Fibroblast of upper back skin (primary cell): ENCODE measurements at regions not wholly inside any gene's neighbourhood (a gene's known extent, or its start where the extent isn't known, plus 50 kb on each side); places are given as distances from the start of the nearest gene placed in this dataset.

Experiments used
- DNase-seq: peaks from one replicate; pipeline ENCODE4 v3.0.0-alpha.2; 2013

DNA sequence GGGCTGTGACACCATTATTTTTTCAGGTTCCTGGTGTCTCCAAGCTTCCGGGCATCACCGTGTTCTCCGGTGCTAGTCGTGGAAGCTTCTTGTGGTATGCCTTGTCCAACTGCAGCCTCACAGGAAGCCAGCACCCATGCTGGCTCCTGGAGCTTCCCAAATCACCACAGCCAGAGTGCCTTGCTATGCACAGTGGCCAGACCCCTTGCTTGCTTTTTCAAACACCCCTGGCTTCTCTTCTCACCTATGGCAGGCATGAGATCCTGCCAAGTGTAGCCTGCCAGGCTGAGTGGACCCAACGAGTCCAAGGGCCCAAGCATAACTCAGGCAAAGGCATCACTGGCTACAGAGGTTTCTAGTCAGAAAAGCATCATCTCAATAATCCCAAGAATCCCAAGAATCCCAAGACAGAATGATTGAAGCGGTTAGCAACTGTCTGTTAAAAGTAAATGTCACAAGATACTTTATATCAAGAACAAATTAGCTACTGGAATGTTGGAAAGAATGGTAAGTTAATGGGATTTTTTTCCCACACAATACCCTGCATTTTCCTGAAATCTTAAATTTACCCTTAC lies 1522.9 kb downstream of the PCDH18 start:
- DNase-seq: no peak

- DNase-seq: no peak
Measured at GRCh38 chr4:136007991-136008390, 1524.3 kb downstream of the PCDH18 start.

DNA sequence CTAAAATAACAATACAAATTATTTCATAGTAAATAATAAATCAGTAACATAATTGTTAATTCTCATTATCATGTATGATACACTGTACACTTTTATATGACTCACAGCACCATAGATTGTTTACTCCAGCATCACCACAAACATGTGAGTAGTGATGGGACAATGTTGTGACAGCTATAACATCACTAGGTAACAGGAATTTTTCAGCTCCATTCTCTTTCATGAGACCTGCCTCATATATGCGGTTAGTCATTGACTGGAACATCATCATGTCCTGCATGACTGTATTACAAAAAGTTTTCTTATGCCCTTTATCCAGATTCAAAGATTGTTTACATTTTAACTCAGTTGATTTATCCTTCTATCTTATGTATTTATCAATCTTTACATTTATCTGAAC lies 1530.0 kb downstream of the PCDH18 start:
- no peak for DNase-seq

DNA sequence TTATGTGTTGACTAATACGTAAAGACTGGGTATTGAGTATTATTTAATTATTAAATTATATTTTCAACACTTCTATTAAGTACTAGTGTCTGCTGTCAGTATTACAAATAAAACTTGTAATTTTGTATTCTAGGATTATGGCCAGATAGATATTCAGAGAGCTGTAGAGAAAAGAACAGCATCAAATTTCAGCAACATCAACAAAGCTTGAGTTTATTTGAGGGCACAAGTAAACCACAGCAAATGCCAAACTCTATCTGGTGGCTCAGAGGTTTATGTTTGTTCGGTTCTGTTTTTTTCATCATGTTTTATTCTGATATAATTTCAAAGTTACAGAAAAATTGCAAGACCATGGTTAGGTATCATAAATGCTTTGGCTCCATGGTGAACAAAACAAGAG lies 1530.5 kb downstream of the PCDH18 start:
- no peak for DNase-seq

DNA sequence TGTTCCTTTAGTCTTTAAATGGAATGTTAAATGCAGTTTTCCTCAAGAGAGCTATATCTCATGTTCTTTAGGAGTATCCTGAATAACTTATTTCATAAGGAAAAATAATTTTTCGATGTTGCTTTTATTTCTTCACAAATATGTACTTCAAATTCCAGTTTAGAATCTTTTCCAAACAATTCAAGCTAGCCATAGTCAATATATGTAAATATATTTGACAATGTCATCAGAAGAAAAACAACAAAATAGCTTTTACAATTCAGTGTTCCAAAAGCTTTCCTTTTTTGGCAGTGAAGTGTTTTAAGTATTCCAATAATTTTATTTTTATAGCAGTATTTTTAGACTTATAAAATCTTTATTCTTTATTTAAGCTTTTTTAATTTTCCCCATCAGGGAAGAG lies 1532.0 kb downstream of the PCDH18 start:
- no peak for DNase-seq

- no peak for DNase-seq
Measured at GRCh38 chr4:135994360-135994759, 1537.9 kb downstream of the PCDH18 start.

DNA sequence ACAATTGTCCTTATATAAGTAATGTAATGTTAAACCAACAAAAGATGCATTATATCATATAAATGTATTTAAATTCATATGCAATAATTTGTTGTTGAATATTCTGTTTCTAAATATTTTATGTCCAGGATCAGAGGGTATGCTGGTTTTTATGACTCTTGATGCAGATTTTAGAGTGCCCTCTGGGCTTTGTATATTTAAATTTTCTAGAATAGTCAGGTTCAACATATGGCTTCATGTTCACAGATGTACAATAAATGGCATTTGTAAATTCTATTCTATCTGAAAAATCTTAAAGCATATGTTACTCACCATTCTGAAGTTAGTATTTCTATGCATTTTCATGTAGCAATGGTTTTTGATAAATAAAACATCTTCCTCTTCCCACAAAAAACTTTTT lies 1555.4 kb downstream of the PCDH18 start:
- DNase-seq: no peak

GRCh38 chr4:135966936-135967335 lies 1565.4 kb downstream of the PCDH18 start:
- no peak for DNase-seq

DNA sequence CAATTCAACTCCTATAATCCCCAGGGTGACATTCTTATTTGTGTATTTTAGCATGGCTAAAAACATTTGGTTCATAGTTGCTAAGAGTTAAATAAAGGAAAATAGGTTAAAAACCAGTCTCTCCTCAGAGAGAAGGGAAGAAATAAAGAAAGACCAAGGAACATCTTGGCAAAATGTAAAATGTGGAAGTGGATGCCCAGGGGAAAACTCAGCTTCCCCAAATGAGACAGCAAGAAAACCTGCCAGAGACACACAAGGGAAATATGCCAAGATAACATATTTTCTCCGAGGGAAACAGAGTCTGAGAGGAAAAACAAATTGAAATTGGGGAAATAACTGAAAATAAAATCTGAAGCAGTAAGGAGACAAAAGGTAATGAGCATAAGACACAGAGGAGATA lies 1569.3 kb downstream of the PCDH18 start:
- DNase-seq: no peak

- DNase-seq: no peak
Measured at GRCh38 chr4:135949931-135950330, 1582.4 kb downstream of the PCDH18 start.

DNA sequence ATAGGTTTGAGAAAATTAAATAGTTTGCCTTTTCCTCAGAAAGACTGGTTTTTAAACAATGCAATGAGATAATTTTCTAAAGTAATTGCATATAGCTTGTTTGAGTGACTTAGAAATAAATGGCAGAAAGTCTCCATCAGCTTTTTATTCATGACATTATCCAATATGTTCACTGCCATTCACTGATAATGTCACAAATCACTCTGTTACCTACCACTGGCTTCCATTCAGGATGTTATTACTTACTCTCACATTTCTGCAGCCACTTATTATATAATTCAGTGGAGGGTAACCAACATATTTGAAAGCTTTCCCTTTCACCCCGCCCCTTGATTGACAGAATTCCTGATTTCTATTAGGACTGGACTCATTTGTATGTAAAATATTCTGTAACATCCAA lies 1583.5 kb downstream of the PCDH18 start:
- no peak for DNase-seq

DNA sequence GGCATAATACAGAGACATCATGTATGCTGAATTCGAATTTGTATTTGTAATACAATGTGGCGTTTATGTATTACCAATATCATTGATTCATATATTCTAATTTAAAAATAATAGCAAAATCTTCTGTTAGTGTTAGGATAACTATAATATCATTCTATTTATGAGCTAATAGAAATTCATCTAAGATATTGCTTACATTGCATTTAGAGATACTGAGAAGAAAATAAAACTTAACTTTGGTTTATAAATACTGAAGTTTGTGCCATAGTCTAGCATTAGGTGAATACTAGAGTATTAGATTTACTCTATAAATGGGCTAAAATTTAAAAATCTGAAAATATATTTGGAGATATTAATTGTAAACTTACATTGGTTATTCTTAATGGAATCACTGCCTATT lies 1590.6 kb downstream of the PCDH18 start:
- no peak for DNase-seq

DNA sequence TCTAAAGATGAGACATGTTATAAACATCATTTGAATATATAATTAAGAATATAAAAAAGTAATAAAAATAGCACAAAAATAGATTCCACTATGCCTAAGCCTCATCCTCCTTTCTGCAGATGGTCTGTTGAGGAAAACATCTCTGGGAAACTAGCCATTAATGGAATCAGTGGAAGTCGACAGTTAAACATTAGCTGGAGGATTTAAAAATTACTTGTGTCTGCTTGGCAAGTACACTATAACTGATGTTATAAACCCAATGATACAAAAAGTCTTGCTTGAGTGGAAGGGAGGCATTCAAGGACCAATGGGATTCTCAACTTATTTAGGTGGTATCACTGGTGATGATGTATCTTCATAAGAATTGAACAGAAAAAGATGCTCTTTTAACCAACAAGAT lies 1598.3 kb downstream of the PCDH18 start:
- no peak for DNase-seq

DNA sequence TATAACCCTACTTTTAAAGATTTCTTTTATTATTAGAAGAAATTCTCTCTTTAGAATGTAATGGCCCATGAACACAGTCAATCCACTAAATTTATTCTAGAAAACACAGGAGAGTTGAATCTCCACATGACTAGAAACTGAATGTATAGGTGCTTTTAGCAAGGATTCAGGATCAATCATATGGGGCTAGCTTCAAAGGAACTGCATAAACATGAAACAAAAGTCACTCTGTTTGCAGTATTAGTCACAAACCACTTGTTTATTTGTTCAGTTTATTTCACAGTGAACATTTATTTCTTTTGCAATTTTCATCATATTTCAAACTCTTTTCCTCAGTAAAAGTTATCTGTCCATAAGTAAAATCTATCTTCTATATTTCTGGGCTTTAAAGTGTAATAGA lies 1604.6 kb downstream of the PCDH18 start:
- DNase-seq: no peak

DNA sequence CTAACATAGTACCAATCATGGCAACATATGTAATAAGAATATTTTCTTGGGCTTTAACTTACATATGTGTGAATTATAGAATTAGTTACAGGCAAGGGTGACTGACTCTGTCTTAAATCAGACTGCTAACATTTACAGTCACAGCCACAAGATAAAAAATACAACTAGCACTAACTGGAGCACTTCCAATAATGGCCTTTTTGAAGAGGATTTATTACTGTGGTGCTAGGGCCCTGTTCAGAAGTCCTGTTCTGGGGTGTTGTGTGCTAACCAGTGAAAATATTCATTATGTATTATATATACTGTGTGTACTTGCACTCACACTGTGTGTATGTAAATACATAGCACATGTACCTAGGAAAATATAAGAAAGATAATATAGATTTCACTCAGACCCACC lies 1611.2 kb downstream of the PCDH18 start:
- no peak for DNase-seq

GRCh38 chr4:135917011-135917410 lies 1615.3 kb downstream of the PCDH18 start:
- DNase-seq: peak; percentile 70

DNA sequence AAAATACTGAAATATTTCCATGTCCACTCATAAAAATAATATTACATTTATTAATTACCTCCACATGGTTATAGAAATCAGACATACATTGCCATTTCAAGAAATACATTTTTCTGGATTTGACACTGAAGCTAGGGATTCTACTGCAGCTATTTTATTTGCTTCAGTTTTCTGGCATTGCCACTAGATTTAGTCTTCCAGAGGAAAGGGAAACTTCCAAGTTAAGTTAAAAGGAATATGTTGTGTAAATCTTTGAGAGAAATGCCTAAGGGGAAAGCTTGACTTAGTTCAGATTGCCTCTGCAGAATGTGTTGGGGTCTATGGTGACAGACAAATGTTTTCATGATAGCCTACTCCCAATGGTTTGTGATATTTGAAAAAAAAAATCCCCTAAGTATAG lies 1631.3 kb downstream of the PCDH18 start:
- DNase-seq: no peak

- DNase-seq: peak; percentile 7
Measured at GRCh38 chr4:135864304-135864703, 1662.7 kb upstream of the PABPC4L start.

- no peak for DNase-seq
Measured at GRCh38 chr4:135840781-135841180, 1639.2 kb upstream of the PABPC4L start.

DNA sequence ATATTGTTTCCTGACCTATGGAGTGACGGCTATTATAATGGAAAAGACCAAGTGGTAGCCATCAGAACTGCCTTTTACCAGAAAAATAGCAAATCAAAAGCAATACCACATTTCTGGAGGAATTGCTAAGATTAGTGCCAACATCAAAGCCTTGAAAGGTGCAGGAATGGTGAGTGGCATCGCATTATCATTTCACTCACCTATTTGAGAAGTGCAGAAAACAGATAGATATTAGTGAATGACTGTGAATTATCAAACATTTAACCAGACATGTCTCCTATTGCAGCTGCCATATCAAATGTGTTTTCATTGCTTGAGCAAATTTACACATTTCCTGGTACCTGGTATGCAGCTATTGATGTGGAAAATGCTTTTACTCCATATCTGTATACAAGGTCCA lies 1638.1 kb upstream of the PABPC4L start:
- DNase-seq: no peak

GRCh38 chr4:135838889-135839288 lies 1637.3 kb upstream of the PABPC4L start:
- DNase-seq: no peak

DNA sequence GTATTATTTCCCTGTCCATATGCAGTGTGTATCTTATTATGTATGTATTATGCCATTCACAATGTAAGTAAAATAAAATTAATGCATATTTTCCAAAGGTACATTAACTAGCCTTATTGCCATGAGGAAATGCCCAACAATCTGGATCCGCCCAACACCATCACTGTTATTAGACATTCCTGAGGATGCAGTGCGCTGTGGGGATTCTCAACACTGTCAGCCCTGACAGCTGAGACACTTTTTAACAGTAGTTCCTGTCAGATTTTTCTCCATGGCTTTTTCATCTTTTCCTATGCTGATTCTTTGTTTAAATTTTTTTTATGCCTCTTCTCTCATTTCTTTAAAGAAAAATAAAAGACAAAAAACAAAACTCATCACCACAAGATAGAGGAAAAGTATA lies 1632.9 kb upstream of the PABPC4L start:
- DNase-seq: no peak

DNA sequence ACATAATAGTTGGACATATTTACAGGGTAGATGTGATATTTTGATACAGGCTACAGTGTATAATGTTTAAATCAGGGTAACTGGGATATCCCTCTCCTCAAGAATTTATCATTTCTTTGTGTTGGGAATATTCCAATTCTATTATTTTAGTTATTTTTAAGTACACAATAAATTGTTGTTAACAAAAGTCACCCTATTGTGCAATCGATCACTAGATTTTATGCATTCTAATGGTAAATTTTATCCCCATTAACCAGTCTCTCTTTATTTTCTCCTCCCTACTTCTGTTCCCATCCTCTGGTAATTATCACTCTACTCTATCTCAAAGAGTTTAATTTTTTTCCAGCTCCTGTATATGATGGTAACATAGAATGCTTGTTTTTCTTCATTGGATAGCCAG lies 1631.9 kb upstream of the PABPC4L start:
- DNase-seq: no peak

DNA sequence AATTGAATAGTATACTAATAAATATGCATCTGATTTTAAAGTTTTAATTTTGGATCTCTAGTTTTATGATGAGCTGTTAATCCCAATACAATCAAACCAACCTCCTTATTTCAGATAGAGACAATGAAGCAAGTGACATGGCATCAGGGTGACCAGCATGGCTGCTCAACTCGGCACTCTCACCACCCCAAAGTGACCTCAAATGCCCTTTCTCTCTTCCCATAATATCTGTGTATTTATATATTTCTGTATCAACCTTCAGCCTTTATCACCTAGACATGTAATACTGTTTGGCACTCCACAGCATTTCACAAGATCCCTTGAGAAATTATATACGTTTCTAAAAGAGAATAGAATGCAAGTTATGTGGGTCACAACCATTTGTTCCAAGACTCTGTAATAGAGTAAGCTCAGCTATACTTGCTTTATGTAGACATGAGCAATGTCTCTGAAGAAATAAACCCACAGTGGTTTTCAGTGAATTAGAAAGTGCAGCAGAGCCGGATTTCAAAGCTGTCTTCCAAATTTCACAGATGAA lies 1623.2 kb upstream of the PABPC4L start:
- no peak for DNase-seq

- no peak for DNase-seq
Measured at GRCh38 chr4:135804785-135805184, 1603.2 kb upstream of the PABPC4L start.

DNA sequence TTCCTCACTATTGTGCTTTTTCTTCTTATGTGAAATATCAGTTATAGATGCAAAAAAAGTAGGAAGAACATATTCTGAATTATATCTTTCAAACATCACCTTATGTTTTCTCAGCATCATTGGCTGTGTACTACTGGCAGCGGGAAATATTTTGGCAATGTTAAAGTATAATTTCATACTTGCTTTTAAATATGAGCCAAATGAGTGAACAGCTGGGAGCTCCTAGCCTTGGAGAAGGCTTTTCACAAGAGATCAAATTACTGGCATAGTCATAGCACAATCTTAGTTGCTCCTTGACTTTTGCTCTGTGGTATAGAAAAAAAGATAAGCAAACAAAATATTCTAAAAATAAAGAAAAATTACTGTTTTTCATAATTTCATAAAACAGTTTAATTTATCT lies 1575.8 kb upstream of the PABPC4L start:
- no peak for DNase-seq
